Gastrocnemius medialis (tissue), 4 donors: ENCODE measurements at regions not wholly inside any gene's neighbourhood (a gene's known extent, or its start where the extent isn't known, plus 50 kb on each side); places are given as distances from the start of the nearest gene placed in this dataset.

Experiments
- ATAC-seq, 2 donors: fragments of 150-250 bp; one replicate each; pipeline ENCODE4 v1.9.1; 2016
- DNase-seq, 2 donors: peaks; one replicate each; pipeline ENCODE4 v3.0.0-alpha.2; 2019
- H3K27ac ChIP-seq, 4 donors: fragments of 200-600 bp; sonication (generic); 1 replicate in 1 of 4; 2 replicates in 3 of 4; pipeline ENCODE4 v1.5.1; 2016 to 2018; ENCODE audit warnings: mild to moderate bottlenecking in 2 of 4, moderate library complexity in 1 of 4
- H3K27me3 ChIP-seq, 3 donors: fragments of 200-600 bp; sonication (generic) in 2 of 3; 1 replicate in 1 of 3; 2 replicates in 2 of 3; pipeline versions ENCODE4 v1.5.1 to v1.6.0; 2016 to 2019; ENCODE audit warnings: mild to moderate bottlenecking in 1 of 3, moderate library complexity in 1 of 3
- H3K36me3 ChIP-seq, 2 donors: fragments of 200-600 bp; sonication (generic) in 1 of 2; one replicate each; pipeline ENCODE4 v1.5.1; 2017 to 2018
- H3K4me1 ChIP-seq, 2 donors: fragments of 200-600 bp; sonication (generic) in 1 of 2; one replicate each; pipeline ENCODE4 v1.5.1; 2016 to 2017; ENCODE audit warnings: mild to moderate bottlenecking in 2 of 2
- H3K4me3 ChIP-seq, 4 donors: fragments of 200-600 bp; sonication (generic) in 3 of 4; 1 replicate in 1 of 4; 2 replicates in 3 of 4; pipeline ENCODE4 v1.5.1; 2016 to 2019; ENCODE audit warnings: mild to moderate bottlenecking in 2 of 4
- H3K9me3 ChIP-seq, 3 donors: fragments of 200-600 bp; sonication (generic) in 2 of 3; 1 replicate in 1 of 3; 2 replicates in 2 of 3; pipeline ENCODE4 v1.5.1; 2016 to 2019
- POLR2A ChIP-seq, 2 donors: fragments of 450-650 bp; IDR thresholded peaks; one replicate each; pipeline ENCODE4 v1.6.1; 2017; ENCODE audit warnings: antibody characterized with exemption in 2 of 2, mild to moderate bottlenecking in 2 of 2, moderate library complexity in 2 of 2
- in situ Hi-C, 4 donors: fragments of 200-750 bp; cut with MboI; loops; one replicate each; pipeline versions ENCODE4 v1.15.0 to v1.8.0; 2017; ENCODE audit warnings: low sequenced_read_pairs in 4 of 4
- intact Hi-C: fragments of 100-400 bp; cut with DNase I; formaldehyde crosslinking; loops from one replicate; pipeline ENCODE4 v1.15.1; 2023; ENCODE audit warnings: low total_unique reads
- TF ChIP-seq, protein P1 (sequence below), 5 experiments: fragments of 450-650 bp in 3 of 5; fragments of 200-600 bp in 2 of 5; sonication (generic) in 2 of 5; IDR thresholded peaks in 4 of 5; conservative IDR thresholded peaks in 1 of 5; 1 replicate in 4 of 5; 2 replicates in 1 of 5; pipeline ENCODE4 v1.5.1; 2016 to 2019; ENCODE audit warnings: antibody characterized with exemption in 5 of 5, mild to moderate bottlenecking in 3 of 5, moderate library complexity in 3 of 5

DNA sequence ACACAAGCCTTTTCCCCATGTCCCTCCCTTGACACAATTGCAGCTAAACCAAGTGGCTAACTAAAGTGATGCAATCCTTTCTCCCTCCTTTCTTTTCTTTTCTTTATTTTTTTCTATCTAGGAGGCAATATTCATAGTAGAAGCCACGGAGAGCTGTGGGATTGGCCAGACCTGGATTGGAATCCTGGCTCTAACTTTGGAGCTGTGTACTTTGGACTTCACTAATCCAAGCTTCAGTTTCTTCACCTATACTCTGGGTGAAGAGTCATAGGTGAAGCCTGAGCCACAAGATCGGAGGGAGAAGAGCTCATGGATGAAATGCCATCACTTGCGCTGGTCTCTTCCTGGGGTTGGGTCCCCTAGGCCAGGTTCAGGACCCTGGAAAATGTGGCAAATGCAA, 177.2 kb downstream of the IRX5 start:
- H3K27me3 ChIP-seq = no peaks in the 10 kb centered on the region
- ATAC-seq = no peak
- in situ Hi-C loops = no loop called here

DNA sequence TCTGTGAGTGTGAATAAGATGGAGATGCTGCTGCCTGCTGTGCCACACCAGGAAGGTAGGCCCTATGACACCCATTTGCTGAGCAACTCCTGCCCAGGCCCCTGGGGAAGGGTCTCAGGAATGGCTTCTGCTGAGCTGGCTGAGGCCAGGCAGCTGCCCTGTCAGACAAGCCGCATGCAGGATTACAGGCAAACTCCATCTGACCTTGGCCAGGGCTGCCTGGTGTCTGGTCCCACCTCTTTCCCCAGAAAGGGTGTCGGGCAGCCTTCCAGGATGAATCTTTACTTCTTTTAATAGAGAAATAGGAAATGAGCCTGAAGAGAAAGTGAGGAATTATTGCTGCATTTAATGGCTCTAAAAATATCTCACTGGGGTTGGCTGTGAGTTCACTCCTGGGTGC, 182.5 kb downstream of the IRX5 start:
- in situ Hi-C loops (no loop called here), intact Hi-C loops (no loop called here)
- H3K4me1 ChIP-seq = no peaks in the 10 kb centered on the region
- no peaks in the 10 kb centered on the region for H3K36me3 ChIP-seq
- no peak overlapping the region for H3K27ac ChIP-seq
- no peaks in the 10 kb centered on the region for H3K9me3 ChIP-seq
- H3K27me3 ChIP-seq = no peaks in the 10 kb centered on the region
- TF ChIP-seq, protein P1, sequence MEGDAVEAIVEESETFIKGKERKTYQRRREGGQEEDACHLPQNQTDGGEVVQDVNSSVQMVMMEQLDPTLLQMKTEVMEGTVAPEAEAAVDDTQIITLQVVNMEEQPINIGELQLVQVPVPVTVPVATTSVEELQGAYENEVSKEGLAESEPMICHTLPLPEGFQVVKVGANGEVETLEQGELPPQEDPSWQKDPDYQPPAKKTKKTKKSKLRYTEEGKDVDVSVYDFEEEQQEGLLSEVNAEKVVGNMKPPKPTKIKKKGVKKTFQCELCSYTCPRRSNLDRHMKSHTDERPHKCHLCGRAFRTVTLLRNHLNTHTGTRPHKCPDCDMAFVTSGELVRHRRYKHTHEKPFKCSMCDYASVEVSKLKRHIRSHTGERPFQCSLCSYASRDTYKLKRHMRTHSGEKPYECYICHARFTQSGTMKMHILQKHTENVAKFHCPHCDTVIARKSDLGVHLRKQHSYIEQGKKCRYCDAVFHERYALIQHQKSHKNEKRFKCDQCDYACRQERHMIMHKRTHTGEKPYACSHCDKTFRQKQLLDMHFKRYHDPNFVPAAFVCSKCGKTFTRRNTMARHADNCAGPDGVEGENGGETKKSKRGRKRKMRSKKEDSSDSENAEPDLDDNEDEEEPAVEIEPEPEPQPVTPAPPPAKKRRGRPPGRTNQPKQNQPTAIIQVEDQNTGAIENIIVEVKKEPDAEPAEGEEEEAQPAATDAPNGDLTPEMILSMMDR (IDR thresholded peaks at IDR 0.05 in 4 of 5, conservative IDR thresholded peaks at IDR 0.05 in 1 of 5) = no peak
- no peak for TF ChIP-seq POLR2A (IDR thresholded peaks at IDR 0.05)
- no peak overlapping the region for H3K4me3 ChIP-seq
- ATAC-seq (no peak), DNase-seq (no peak)

More for the DNA sequence above, 177.2 kb downstream of the IRX5 start:
- Histone ChIP-seq H3K9me3 (no peaks in the 10 kb centered on the region), H3K27ac (no peak overlapping the region), H3K36me3 (no peaks in the 10 kb centered on the region), H3K4me1 (no peaks in the 10 kb centered on the region), H3K4me3 (no peak overlapping the region)
- intact Hi-C loops = no loop called here
- no peak for DNase-seq
- TF ChIP-seq, protein P1 (IDR thresholded peaks at IDR 0.05 in 4 of 5, conservative IDR thresholded peaks at IDR 0.05 in 1 of 5) = no peak
- TF ChIP-seq POLR2A (IDR thresholded peaks at IDR 0.05) = no peak

- no peak overlapping the region for H3K27ac ChIP-seq
- intact Hi-C loops (no loop called here), in situ Hi-C loops (no loop called here)
- H3K27me3 ChIP-seq = no peaks in the 10 kb centered on the region
- no peak for TF ChIP-seq POLR2A (IDR thresholded peaks at IDR 0.05)
- TF ChIP-seq, protein P1 (IDR thresholded peaks at IDR 0.05 in 4 of 5, conservative IDR thresholded peaks at IDR 0.05 in 1 of 5) = no peak
- no peak for ATAC-seq
- no peaks in the 10 kb centered on the region for H3K36me3 ChIP-seq
- no peaks in the 10 kb centered on the region for H3K9me3 ChIP-seq
- no peak for DNase-seq
- no peaks in the 10 kb centered on the region for H3K4me1 ChIP-seq
- H3K4me3 ChIP-seq = no peak overlapping the region
These were observed 184.8 kb downstream of the IRX5 start for GRCh38 chr16:55115506-55115905.

DNA sequence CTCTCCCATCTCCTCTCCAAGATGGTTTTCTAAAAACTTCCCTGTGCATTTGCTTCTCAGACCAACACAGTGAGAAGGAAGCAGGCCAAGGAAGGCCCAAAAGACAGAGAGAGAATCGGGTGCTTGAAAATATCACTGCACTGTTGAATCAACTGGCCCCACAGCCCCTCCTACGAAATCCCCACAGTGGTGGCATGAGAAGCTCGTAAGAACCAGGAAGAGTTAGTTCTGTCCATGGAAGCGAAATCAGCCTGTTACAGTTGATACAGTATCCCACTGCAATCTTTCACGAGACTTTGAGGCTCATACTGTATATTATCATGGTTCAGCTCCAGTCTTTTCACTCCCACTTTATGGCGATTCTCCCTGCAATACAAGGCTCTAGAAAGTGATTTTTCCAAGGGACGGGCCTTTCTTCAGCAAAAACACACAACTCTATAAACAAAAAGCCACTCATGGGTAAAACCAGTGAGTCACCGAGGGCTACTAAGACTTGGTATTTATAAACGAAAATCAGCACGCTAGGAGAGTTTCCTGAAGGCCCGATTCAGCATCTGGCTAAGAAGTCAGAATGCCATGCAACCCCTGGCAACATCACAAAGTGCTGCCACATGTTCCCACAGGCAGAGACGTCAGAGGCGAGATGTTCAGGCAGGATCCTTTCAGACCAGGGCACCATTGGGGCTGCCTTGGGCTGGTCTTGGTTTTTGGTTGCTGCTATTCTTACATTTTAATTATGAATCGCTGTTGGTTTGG, 185.7 kb downstream of the IRX5 start:
- no peaks in the 10 kb centered on the region for H3K27me3 ChIP-seq
- intact Hi-C loops (no loop called here), in situ Hi-C loops (no loop called here)
- TF ChIP-seq POLR2A (IDR thresholded peaks at IDR 0.05) = no peak
- TF ChIP-seq, protein P1 (IDR thresholded peaks at IDR 0.05 in 4 of 5, conservative IDR thresholded peaks at IDR 0.05 in 1 of 5) = no peak
- no peak overlapping the region for H3K27ac ChIP-seq
- no peaks in the 10 kb centered on the region for H3K9me3 ChIP-seq
- H3K4me3 ChIP-seq = no peak overlapping the region
- no peaks in the 10 kb centered on the region for H3K36me3 ChIP-seq
- ATAC-seq = no peak
- DNase-seq = no peak
- H3K4me1 ChIP-seq = no peaks in the 10 kb centered on the region
